Mesendoderm (in vitro differentiated cells): ENCODE measurements at regions not wholly inside any gene's neighbourhood (a gene's known extent, or its start where the extent isn't known, plus 50 kb on each side); places are given as distances from the start of the nearest gene placed in this dataset.

Experiments used
- DNase-seq: peaks from one replicate; pipeline ENCODE4 v3.0.0; 2013
- H2AK5ac ChIP-seq: 2 replicates; pipeline ENCODE4 v1.6.1; 2013; ENCODE audit warnings: low read length, inconsistent platforms
- H2BK120ac ChIP-seq: 2 replicates; pipeline ENCODE4 v1.6.1; 2013; ENCODE audit warnings: low read depth, mild to moderate bottlenecking, low read length, moderate library complexity, mixed read lengths
- H2BK15ac ChIP-seq: replicated peaks from 2 replicates; pipeline ENCODE4 v1.6.1; 2013; ENCODE audit warnings: low read depth, mild to moderate bottlenecking, moderate library complexity
- H2BK5ac ChIP-seq: 2 replicates; pipeline ENCODE4 v1.6.1; 2013; ENCODE audit warnings: low read length, inconsistent platforms
- H3K18ac ChIP-seq: 2 replicates; pipeline ENCODE4 v1.6.1; 2013; ENCODE audit warnings: mild to moderate bottlenecking, low read length, mixed read lengths
- H3K23ac ChIP-seq: one replicate; pipeline ENCODE4 v1.6.1; 2013; ENCODE audit warnings: low read length
- H3K27ac ChIP-seq: 2 replicates; pipeline ENCODE4 v1.5.1; 2013; ENCODE audit warnings: low read depth, mild to moderate bottlenecking, inconsistent platforms, low read length, moderate library complexity
- H3K27me3 ChIP-seq: 2 replicates; pipeline ENCODE4 v1.6.1; 2013; ENCODE audit warnings: low read length, control low read depth, mild to moderate bottlenecking, inconsistent platforms; ENCODE audit not compliant: insufficient read depth, poor library complexity
- H3K36me3 ChIP-seq: 2 replicates; pipeline ENCODE4 v1.6.1; 2013; ENCODE audit warnings: low read length, inconsistent platforms; ENCODE audit not compliant: control insufficient read depth, insufficient read depth
- H3K4ac ChIP-seq: one replicate; pipeline ENCODE4 v1.6.1; 2013; ENCODE audit warnings: low read depth, mild to moderate bottlenecking, low read length, moderate library complexity
- H3K4me1 ChIP-seq: 2 replicates; pipeline ENCODE4 v1.6.1; 2013; ENCODE audit warnings: low read depth, low read length, inconsistent platforms; ENCODE audit not compliant: control insufficient read depth
- H3K4me2 ChIP-seq: 2 replicates; pipeline ENCODE4 v1.6.1; 2013; ENCODE audit warnings: low read length
- H3K4me3 ChIP-seq: 2 replicates; pipeline ENCODE4 v1.5.1; 2013; ENCODE audit warnings: mild to moderate bottlenecking, low read length
- H3K56ac ChIP-seq: one replicate; pipeline ENCODE4 v1.6.1; 2013; ENCODE audit warnings: low read length
- H3K79me1 ChIP-seq: 2 replicates; pipeline ENCODE4 v1.6.1; 2013; ENCODE audit warnings: low read length, inconsistent platforms
- H3K79me2 ChIP-seq: 2 replicates; pipeline ENCODE4 v1.6.1; 2013; ENCODE audit warnings: mild to moderate bottlenecking, low read length; ENCODE audit not compliant: control insufficient read depth, insufficient read depth
- H3K9ac ChIP-seq: 2 replicates; pipeline ENCODE4 v1.6.1; 2013; ENCODE audit warnings: low read length, inconsistent platforms
- H4K5ac ChIP-seq: one replicate; pipeline ENCODE4 v1.6.1; 2013; ENCODE audit warnings: low read length
- H4K8ac ChIP-seq: one replicate; pipeline ENCODE4 v1.6.1; 2013; ENCODE audit warnings: low read depth, mild to moderate bottlenecking, control low read depth, low read length, moderate library complexity
- WGBS: extraction: QIAGEN DNeasy Blood & Tissue Kit; methylation state at CpG from one replicate; pipeline ENCODE4 v1.1.7; 2013; ENCODE audit warnings: low lambda C conversion rate, missing lambda C conversion rate; ENCODE audit not compliant: insufficient coverage; ENCODE audit errors: extremely low coverage; 5-methylcytosine and 5-hydroxymethylcytosine counted together

DNA sequence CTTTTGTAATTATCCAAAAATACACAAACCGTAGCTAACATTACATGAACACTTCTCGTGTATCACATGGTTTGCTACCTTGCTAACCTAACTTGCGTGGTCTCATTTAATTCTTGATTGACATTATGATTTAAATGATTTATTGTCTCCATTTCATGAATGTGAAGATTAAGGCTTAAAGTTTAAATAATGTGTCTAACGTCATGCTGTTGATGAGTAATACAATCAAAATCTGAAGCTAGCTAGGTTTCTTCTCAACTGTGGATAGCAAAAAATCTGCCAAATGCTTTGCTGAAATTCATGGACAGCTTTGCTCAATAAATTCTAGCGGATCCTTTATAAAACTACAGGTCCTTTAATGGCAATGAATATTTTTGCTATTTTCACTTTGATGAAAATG lies 274.1 kb upstream of the MC4R start:
- no peak overlapping the region for H3K4me3 ChIP-seq
- H3K56ac ChIP-seq: no peak overlapping the region
- H2AK5ac ChIP-seq: no peak overlapping the region
- H3K36me3 ChIP-seq: no peaks in the 10 kb centered on the region
- H3K4ac ChIP-seq: no peak overlapping the region
- no peaks in the 10 kb centered on the region for H3K4me1 ChIP-seq
- DNase-seq: no peak
- no peaks in the 10 kb centered on the region for H3K79me1 ChIP-seq
- no CpG with 5 or more reads among the region's 5 CpGs for WGBS
- H2BK15ac ChIP-seq: no peak overlapping the region
- no peak overlapping the region for H3K18ac ChIP-seq
- no peak overlapping the region for H4K8ac ChIP-seq
- H3K23ac ChIP-seq: no peak overlapping the region
- H4K5ac ChIP-seq: no peak overlapping the region
- no peak overlapping the region for H2BK120ac ChIP-seq
- no peaks in the 10 kb centered on the region for H3K27me3 ChIP-seq
- H2BK5ac ChIP-seq: no peak overlapping the region
- H3K9ac ChIP-seq: no peak overlapping the region
- H3K4me2 ChIP-seq: no peak overlapping the region
- H3K79me2 ChIP-seq: no peaks in the 10 kb centered on the region
- H3K27ac ChIP-seq: no peak overlapping the region

DNA sequence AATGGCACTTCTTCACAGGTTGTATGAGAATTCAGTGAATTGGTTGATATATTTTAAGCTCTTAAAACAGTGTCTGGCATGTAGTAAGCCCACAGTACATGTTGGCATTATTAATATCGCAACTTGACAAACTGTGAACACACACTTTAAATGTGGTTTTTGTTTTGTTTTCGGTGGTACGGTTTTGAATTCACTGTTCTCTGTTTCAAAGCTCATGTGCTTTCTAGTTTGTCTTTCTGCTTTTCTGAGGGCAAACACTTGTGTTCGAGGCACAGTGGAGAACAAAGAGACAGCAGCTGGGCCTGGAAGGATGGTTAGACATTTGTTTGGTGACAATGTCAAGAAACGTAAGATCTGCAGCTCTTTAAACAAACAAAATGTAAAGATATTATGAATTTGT lies 276.5 kb upstream of the MC4R start:
- H3K9ac ChIP-seq: no peak overlapping the region
- H4K8ac ChIP-seq: no peak overlapping the region
- H2BK120ac ChIP-seq: no peak overlapping the region
- no peak overlapping the region for H3K23ac ChIP-seq
- H3K79me1 ChIP-seq: no peaks in the 10 kb centered on the region
- H4K5ac ChIP-seq: no peak overlapping the region
- WGBS: no CpG with 5 or more reads among the region's 5 CpGs
- H2AK5ac ChIP-seq: no peak overlapping the region
- H3K4me2 ChIP-seq: no peak overlapping the region
- no peaks in the 10 kb centered on the region for H3K79me2 ChIP-seq
- H3K27me3 ChIP-seq: no peaks in the 10 kb centered on the region
- H2BK15ac ChIP-seq: no peak overlapping the region
- H3K36me3 ChIP-seq: no peaks in the 10 kb centered on the region
- no peak for DNase-seq
- H3K4me1 ChIP-seq: no peaks in the 10 kb centered on the region
- no peak overlapping the region for H3K18ac ChIP-seq
- no peak overlapping the region for H3K56ac ChIP-seq
- no peak overlapping the region for H3K4me3 ChIP-seq
- H2BK5ac ChIP-seq: no peak overlapping the region
- H3K27ac ChIP-seq: no peak overlapping the region
- no peak overlapping the region for H3K4ac ChIP-seq

DNA sequence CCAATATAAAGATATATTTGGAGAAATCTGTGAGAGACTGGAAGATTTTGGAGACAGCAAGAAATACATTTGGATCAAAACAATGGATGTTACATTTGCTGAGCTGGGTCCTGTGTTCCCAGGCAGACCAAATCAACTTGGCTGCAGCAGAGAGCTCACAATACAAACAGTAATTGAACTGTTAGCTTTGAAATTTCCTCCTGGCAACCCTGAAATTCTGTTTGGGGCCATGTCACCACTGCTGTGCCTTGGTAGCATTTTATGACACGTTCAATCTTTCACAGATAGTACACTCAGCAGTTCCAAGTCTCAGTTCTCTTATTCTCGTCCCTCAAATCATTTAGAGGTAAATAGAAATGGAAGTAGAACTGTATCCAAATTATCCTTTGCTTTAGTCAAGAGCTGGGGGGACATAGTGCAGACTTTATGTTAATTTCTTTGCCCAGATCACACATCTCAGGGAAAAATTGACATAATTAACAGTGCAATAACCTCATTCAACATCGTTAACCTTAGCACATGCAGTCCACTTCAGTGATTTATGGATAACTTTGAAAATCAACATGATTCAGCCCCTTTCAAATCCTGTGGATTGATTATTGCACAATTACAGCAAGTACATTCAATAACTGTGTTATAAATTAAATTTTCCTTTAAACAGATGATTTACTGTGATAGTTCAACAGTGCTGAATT lies 277.4 kb upstream of the MC4R start:
- no peaks in the 10 kb centered on the region for H3K79me1 ChIP-seq
- H3K9ac ChIP-seq: no peak overlapping the region
- H4K8ac ChIP-seq: no peak overlapping the region
- no CpG with 5 or more reads among the region's 3 CpGs for whole genome bisulfite sequencing
- no peaks in the 10 kb centered on the region for H3K36me3 ChIP-seq
- no peak overlapping the region for H2AK5ac ChIP-seq
- no peak overlapping the region for H3K56ac ChIP-seq
- no peak overlapping the region for H3K27ac ChIP-seq
- no peaks in the 10 kb centered on the region for H3K27me3 ChIP-seq
- no peak overlapping the region for H2BK120ac ChIP-seq
- no peak overlapping the region for H3K23ac ChIP-seq
- H3K4ac ChIP-seq: no peak overlapping the region
- H3K79me2 ChIP-seq: no peaks in the 10 kb centered on the region
- no peaks in the 10 kb centered on the region for H3K4me1 ChIP-seq
- no peak overlapping the region for H3K18ac ChIP-seq
- H4K5ac ChIP-seq: no peak overlapping the region
- no peak overlapping the region for H2BK5ac ChIP-seq
- H3K4me2 ChIP-seq: no peak overlapping the region
- no peak overlapping the region for H3K4me3 ChIP-seq
- no peak for DNase-seq
- H2BK15ac ChIP-seq: no peak overlapping the region

DNA sequence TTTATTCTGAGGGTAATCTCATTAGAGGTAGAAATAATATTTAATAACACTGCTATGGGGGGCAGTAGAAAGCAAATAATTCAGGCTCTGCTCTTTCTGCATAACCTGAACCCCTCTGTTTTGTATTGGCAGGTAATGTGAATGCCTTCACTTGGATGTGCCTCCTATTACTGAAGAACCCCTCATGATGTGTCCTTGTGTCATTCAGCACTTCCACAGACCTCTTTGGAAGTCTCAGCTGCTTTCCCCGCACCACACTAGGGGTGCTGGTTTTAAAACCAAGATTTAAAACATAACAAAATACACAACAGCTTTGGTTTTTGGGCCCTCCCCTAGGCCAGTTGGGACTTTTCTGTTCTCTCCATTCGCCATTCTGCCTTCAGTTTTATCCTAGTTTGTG lies 281.7 kb upstream of the MC4R start:
- Histone ChIP-seq H3K79me2 (no peaks in the 10 kb centered on the region), H3K79me1 (no peaks in the 10 kb centered on the region), H3K4ac (no peak overlapping the region), H3K4me2 (no peak overlapping the region), H2AK5ac (no peak overlapping the region), H3K9ac (no peak overlapping the region), H3K4me3 (no peak overlapping the region), H2BK120ac (no peak overlapping the region), H3K4me1 (no peaks in the 10 kb centered on the region), H3K56ac (no peak overlapping the region), H4K5ac (no peak overlapping the region), H2BK15ac (no peak overlapping the region), H3K27ac (no peak overlapping the region), H3K23ac (no peak overlapping the region), H3K18ac (no peak overlapping the region), H2BK5ac (no peak overlapping the region), H3K27me3 (no peaks in the 10 kb centered on the region), H4K8ac (no peak overlapping the region), H3K36me3 (no peaks in the 10 kb centered on the region)
- no CpG with 5 or more reads among the region's 2 CpGs for WGBS
- DNase-seq: no peak

DNA sequence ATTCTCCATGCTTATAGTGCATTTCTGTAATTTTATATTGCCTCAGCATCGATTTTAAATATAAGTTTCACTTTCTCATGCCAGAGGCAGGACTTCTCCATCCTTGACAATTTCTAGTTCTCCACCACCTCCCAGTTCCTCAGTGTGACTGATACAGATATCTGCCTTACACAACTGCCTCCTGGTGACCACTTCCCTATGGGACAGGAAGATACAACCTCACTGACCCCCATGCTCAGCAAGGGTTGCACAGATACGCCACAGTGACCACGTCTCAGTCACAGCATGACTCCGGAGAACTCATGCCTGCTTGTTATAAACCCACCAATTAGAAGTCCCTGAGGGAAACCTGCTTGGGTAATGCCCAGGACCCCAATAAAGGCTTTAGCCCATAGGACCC lies 284.0 kb upstream of the MC4R start:
- no peaks in the 10 kb centered on the region for H3K36me3 ChIP-seq
- no peaks in the 10 kb centered on the region for H3K27me3 ChIP-seq
- H3K27ac ChIP-seq: no peak overlapping the region
- H4K5ac ChIP-seq: no peak overlapping the region
- no peak overlapping the region for H3K4ac ChIP-seq
- H3K18ac ChIP-seq: no peak overlapping the region
- no peak overlapping the region for H3K4me3 ChIP-seq
- H2BK5ac ChIP-seq: no peak overlapping the region
- no peaks in the 10 kb centered on the region for H3K4me1 ChIP-seq
- no peak overlapping the region for H3K9ac ChIP-seq
- H2BK15ac ChIP-seq: no peak overlapping the region
- H4K8ac ChIP-seq: no peak overlapping the region
- no peak overlapping the region for H2AK5ac ChIP-seq
- H3K23ac ChIP-seq: no peak overlapping the region
- no peak for DNase-seq
- no peaks in the 10 kb centered on the region for H3K79me2 ChIP-seq
- H3K56ac ChIP-seq: no peak overlapping the region
- H3K79me1 ChIP-seq: no peaks in the 10 kb centered on the region
- H3K4me2 ChIP-seq: no peak overlapping the region
- H2BK120ac ChIP-seq: no peak overlapping the region
- no CpG with 5 or more reads among the region's 4 CpGs for WGBS

DNA sequence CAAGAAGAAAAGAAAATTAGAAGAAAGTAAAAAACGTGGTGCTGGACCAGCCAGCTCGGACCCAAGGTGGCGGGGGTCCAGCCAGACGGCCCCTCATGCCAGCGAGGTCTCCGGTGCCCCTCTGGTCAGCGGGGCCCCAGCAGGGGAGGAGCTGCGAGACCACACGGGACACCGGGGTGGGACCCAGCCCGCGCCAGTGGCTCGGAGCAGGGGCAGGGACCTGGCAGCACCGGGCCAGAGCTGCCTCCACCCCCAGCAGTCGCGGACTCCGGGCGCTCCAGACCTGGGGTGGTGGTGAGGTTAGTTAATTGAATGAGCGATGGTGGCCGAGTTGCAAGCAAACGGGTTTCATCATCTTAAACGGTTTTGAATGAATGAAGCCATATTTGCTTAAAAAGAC lies 289.9 kb upstream of the MC4R start:
- Histone ChIP-seq H4K8ac (no peak overlapping the region), H3K56ac (no peak overlapping the region), H3K4me2 (no peak overlapping the region), H3K4me3 (no peak overlapping the region), H3K79me2 (no peaks in the 10 kb centered on the region), H3K27ac (no peak overlapping the region), H3K23ac (no peak overlapping the region), H3K4me1 (no peaks in the 10 kb centered on the region), H2BK5ac (no peak overlapping the region), H3K79me1 (no peaks in the 10 kb centered on the region), H3K9ac (no peak overlapping the region), H2AK5ac (no peak overlapping the region), H3K18ac (no peak overlapping the region), H3K4ac (no peak overlapping the region), H3K36me3 (no peaks in the 10 kb centered on the region), H2BK120ac (no peak overlapping the region), H4K5ac (no peak overlapping the region), H2BK15ac (no peak overlapping the region), H3K27me3 (no peaks in the 10 kb centered on the region)
- no CpG with 5 or more reads among the region's 22 CpGs for WGBS
- DNase-seq: no peak
